Activated CD8-positive, alpha-beta T cell treated with anti-CD3 and anti-CD28 coated beads for 36 hours (primary cell): ENCODE measurements at regions not wholly inside any gene's neighbourhood (a gene's known extent, or its start where the extent isn't known, plus 50 kb on each side); places are given as distances from the start of the nearest gene placed in this dataset.
A peak's percentile ranks its signal among the peaks of the same experiment; 100 is the strongest.

Source experiments
- ATAC-seq: fragments of 200-7000 bp; cut with Tn5 transposase; one replicate; pipeline ENCODE4 v1.10.0; 2021; ENCODE audit warnings: mild to moderate bottlenecking, moderate library complexity
- CTCF ChIA-PET: fragments of 350-600 bp; sonication (Branson Sonifier 250); formaldehyde crosslinking; loops from one replicate; lab custom pipeline; 2021; ENCODE audit warnings: antibody characterized with exemption; lab: Charles Lee
- POLR2A ChIA-PET: fragments of 350-600 bp; sonication (Branson Sonifier 250); formaldehyde crosslinking; loops from one replicate; lab custom pipeline; 2021; ENCODE audit warnings: antibody characterized with exemption; lab: Charles Lee
- DNase-seq: peaks from one replicate; pipeline ENCODE4 v3.0.0-alpha.2; 2020
- H3K27ac Mint-ChIP-seq: one replicate; pipeline ENCODE4 v1.8.0; 2021; ENCODE audit warnings: mild to moderate bottlenecking, mixed read lengths
- H3K27me3 Mint-ChIP-seq: one replicate; pipeline ENCODE4 v1.8.0; 2021; ENCODE audit warnings: mixed read lengths
- H3K36me3 Mint-ChIP-seq: one replicate; pipeline ENCODE4 v1.8.0; 2021; ENCODE audit warnings: low read depth, mixed read lengths
- H3K4me1 Mint-ChIP-seq: one replicate; pipeline ENCODE4 v1.8.0; 2021; ENCODE audit warnings: low read depth, mixed read lengths
- H3K4me3 Mint-ChIP-seq: one replicate; pipeline ENCODE4 v1.8.0; 2021; ENCODE audit warnings: mild to moderate bottlenecking, moderate library complexity, mixed read lengths
- H3K9me3 Mint-ChIP-seq: one replicate; pipeline ENCODE4 v1.8.0; 2021; ENCODE audit warnings: mixed read lengths
- intact Hi-C: fragments of 100-400 bp; cut with micrococcal nuclease; formaldehyde crosslinking; loops from one replicate; pipeline ENCODE4 v1.10.0; 2022
- TF ChIP-seq, protein P1 (sequence below): fragments of 200-600 bp; IDR thresholded peaks from one replicate; pipeline ENCODE4 v1.8.0; 2022; ENCODE audit warnings: antibody characterized with exemption, mild to moderate bottlenecking

DNA sequence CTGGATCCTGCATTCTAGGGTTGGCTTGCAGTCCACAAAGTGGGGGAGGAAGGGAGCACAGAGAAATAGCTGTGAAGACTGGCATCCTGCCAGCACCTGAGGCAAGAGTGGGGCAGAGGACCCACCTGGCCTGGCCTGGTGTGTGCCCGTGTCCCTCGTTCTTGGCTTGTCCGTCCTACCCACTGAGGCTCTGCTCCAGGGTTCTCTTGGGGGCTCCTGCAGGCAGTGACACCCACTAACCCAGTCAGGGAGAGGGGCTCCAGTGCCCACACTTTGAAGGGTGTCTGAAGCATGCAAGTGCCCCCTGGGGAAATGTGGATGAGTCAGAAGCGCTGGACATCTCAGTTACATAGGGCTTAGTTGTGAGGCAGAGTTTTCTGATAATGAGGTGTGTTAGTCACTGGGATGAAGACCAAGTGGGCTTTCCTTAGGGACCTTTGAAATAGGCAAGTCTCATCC, 79.4 kb downstream of the SLC4A3 start:
- ATAC-seq (no peak), DNase-seq (no peak)
- H3K27ac Mint-ChIP-seq: no peak overlapping the region
- TF ChIP-seq, protein P1, sequence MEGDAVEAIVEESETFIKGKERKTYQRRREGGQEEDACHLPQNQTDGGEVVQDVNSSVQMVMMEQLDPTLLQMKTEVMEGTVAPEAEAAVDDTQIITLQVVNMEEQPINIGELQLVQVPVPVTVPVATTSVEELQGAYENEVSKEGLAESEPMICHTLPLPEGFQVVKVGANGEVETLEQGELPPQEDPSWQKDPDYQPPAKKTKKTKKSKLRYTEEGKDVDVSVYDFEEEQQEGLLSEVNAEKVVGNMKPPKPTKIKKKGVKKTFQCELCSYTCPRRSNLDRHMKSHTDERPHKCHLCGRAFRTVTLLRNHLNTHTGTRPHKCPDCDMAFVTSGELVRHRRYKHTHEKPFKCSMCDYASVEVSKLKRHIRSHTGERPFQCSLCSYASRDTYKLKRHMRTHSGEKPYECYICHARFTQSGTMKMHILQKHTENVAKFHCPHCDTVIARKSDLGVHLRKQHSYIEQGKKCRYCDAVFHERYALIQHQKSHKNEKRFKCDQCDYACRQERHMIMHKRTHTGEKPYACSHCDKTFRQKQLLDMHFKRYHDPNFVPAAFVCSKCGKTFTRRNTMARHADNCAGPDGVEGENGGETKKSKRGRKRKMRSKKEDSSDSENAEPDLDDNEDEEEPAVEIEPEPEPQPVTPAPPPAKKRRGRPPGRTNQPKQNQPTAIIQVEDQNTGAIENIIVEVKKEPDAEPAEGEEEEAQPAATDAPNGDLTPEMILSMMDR: no peak
- ChIA-PET POLR2A (no interaction called here), CTCF (no interaction called here)
- no peaks in the 10 kb centered on the region for H3K4me1 Mint-ChIP-seq
- H3K36me3 Mint-ChIP-seq: no peaks in the 10 kb centered on the region
- H3K9me3 Mint-ChIP-seq: no peaks in the 10 kb centered on the region
- H3K27me3 Mint-ChIP-seq: peaks cover 7% of the 10 kb centered on the region
- no peak overlapping the region for H3K4me3 Mint-ChIP-seq
- intact Hi-C loops: no loop called here

DNA sequence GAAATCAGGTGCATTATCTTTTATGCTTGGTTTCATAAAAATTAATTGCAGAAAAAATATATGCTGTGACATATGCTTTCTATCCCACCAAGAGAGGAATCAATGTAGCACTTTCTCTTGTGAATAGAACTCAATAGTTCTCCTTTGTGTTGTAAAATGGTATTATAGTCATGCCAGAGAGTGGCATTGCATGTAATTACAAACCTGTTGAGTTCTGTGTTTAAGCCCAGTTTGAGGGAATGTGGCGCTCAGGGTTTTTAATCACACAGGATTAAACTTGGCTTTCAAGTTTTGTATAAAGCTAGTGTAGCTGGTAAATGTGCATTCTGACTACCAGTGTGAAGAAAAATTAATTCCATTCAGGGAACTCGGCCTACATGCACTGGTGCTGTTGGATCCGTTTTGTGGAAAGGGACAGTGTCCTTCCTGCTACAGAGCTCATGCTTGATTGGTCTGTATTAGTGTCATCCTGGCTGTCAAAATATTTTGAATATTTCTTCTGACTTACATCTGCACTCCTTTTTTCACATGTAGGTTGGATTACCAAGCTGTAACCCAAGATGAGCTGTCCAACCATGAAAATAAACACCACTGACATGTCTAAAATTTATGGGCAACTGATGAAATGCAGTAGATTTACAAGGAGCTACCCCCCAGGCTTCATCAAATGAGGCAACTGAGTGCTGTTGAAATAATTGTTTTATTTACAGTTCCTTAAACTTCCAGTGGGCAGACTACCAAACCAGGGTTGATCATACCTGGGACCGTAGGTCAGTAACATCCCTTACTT, 80.3 kb downstream of the SLC4A3 start:
- ATAC-seq (no peak), DNase-seq (no peak)
- H3K9me3 Mint-ChIP-seq: no peaks in the 10 kb centered on the region
- POLR2A ChIA-PET: interaction anchor here (0.9 kb wide), 1 partner anchor 36 kb away, joined by 3 read pairs; no protein-coding TSS in a partner anchor
- H3K36me3 Mint-ChIP-seq: no peaks in the 10 kb centered on the region
- intact Hi-C loops: no loop called here
- H3K27me3 Mint-ChIP-seq: peaks cover 11% of the 10 kb centered on the region
- no peak overlapping the region for H3K27ac Mint-ChIP-seq
- H3K4me3 Mint-ChIP-seq: no peak overlapping the region
- H3K4me1 Mint-ChIP-seq: no peaks in the 10 kb centered on the region
- CTCF ChIA-PET: interaction anchor here (1.1 to 1.2 kb wide), 2 partner anchors 17 to 18 kb away, joined by 3 to 4 read pairs; no protein-coding TSS in a partner anchor
- TF ChIP-seq, protein P1: no peak

DNA sequence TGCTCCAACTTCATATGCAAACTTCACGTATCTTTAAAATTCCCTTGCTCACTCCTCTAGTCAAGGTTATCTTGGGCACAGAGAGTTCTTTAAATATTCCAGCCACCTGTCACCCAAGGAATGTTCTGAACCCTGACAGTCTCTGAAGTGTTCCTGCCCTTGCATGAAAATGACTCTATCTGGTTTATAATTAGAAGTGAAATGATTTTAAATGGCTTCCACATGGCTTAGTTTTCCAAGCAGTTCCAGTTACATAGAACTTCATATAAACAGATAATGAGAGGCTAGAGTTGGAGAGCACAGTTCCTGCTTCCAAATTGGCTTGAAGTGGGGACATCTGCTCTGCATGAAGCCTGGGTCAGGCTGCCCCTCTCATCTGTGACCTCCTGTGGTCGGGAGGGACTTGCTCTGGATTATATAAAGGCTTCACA, 81.9 kb downstream of the SLC4A3 start:
- peaks cover 15% of the 10 kb centered on the region for H3K27me3 Mint-ChIP-seq
- intact Hi-C loops: no loop called here
- H3K36me3 Mint-ChIP-seq: no peaks in the 10 kb centered on the region
- ChIA-PET POLR2A (no interaction called here), CTCF (no interaction called here)
- ATAC-seq (no peak), DNase-seq (no peak)
- H3K4me1 Mint-ChIP-seq: no peaks in the 10 kb centered on the region
- no peak overlapping the region for H3K4me3 Mint-ChIP-seq
- TF ChIP-seq, protein P1: no peak
- H3K9me3 Mint-ChIP-seq: peaks cover 2% of the 10 kb centered on the region
- no peak overlapping the region for H3K27ac Mint-ChIP-seq

DNA sequence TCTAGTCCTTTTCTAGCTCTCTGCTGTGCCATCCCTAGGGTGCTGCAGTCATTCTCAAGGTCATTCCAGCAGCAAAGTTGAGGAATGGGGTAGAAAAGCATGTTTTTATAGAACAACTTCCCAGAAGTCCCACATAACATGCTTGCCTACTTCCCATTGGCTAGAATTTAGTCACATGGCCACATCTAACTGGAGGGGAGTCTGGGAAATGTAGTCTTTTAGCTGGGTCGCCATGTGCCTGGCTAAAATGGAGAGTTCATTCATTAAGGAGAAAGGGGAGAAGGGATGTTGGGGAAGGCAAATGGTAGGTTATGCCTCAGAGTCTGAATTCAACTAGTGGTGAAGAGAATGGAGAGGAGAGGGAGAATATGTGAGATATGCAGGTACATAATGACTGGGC, 85.7 kb downstream of the SLC4A3 start:
- Mint-ChIP-seq H3K9me3 (peaks cover 2% of the 10 kb centered on the region), H3K27ac (no peak overlapping the region), H3K4me3 (no peak overlapping the region), H3K27me3 (peaks cover 12% of the 10 kb centered on the region), H3K4me1 (no peaks in the 10 kb centered on the region), H3K36me3 (no peaks in the 10 kb centered on the region)
- TF ChIP-seq, protein P1: no peak
- ChIA-PET CTCF (no interaction called here), POLR2A (no interaction called here)
- intact Hi-C loops: no loop called here
- ATAC-seq (peak; percentile 55), DNase-seq (peak; percentile 28)

DNA sequence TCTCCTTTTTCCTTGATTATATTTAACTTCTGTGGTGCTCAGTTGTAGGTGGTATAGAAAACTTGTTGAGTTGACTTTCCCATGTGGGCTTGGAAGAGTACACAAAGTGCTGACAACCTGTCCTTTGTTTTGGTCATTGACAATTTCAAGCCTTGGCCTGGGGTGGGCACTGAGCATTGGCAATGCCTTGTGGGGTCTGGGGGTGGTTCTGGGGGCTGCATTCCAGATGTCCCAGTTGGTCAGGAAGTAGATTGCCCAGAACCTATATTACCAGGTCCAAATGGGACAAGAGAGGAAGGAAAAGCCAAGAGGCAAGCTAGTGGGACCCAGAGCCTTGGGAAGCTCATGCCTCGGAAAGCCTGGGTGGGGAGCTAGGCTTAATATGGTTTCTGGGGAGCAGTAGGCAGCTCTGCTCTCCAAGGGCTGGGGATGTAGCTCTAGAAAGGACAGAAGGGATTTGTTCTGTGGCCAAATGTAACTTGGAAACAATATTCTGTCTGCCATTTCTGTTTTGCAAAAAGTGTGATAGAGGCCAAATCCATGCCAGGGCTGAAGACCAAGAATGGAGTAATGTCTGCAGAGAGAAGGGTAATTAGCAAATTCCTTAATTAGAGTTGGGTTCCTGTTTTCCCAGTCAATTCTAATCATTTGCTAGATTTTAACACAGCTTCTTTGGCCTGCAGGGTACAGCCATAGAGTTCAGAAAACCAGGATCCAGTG, 87.4 kb downstream of the SLC4A3 start:
- Mint-ChIP-seq H3K27me3 (peaks cover 9% of the 10 kb centered on the region), H3K9me3 (peaks cover 2% of the 10 kb centered on the region), H3K4me3 (no peak overlapping the region), H3K27ac (no peak overlapping the region), H3K4me1 (no peaks in the 10 kb centered on the region), H3K36me3 (no peaks in the 10 kb centered on the region)
- TF ChIP-seq, protein P1: no peak
- ChIA-PET POLR2A (no interaction called here), CTCF (no interaction called here)
- DNase-seq: no peak
- intact Hi-C loops: no loop called here
- ATAC-seq: no peak
